B cell (primary cell): ENCODE measurements at regions not wholly inside any gene's neighbourhood (a gene's known extent, or its start where the extent isn't known, plus 50 kb on each side); places are given as distances from the start of the nearest gene placed in this dataset.

Experiments used
- ATAC-seq: fragments of 200-7000 bp; cut with Tn5 transposase; one replicate; pipeline ENCODE4 v1.10.0; 2021; ENCODE audit warnings: low read depth, mild to moderate bottlenecking, moderate number of reproducible peaks, moderate library complexity
- CTCF ChIA-PET: fragments of 350-600 bp; sonication (Branson Sonifier 250); formaldehyde crosslinking; loops from one replicate; lab custom pipeline; 2021; ENCODE audit warnings: antibody characterized with exemption, inconsistent platforms; lab: Charles Lee
- POLR2A ChIA-PET: fragments of 350-600 bp; sonication (Branson Sonifier 250); formaldehyde crosslinking; loops from one replicate; lab custom pipeline; 2021; ENCODE audit warnings: antibody characterized with exemption; lab: Charles Lee
- DNase-seq: peaks from one replicate; pipeline ENCODE4 v3.0.0; 2013
- H2AFZ ChIP-seq: 2 replicates; pipeline ENCODE4 v1.6.1; 2012; ENCODE audit warnings: mild to moderate bottlenecking, low read depth, low read length; ENCODE audit not compliant: insufficient read depth, poor library complexity, severe bottlenecking
- H3K27ac ChIP-seq, 2 donors: 1 replicate in 1 of 2; 2 replicates in 1 of 2; pipeline ENCODE4 v1.5.1; 2012 to 2013; ENCODE audit warnings: low read length in 2 of 2, mild to moderate bottlenecking in 2 of 2, moderate library complexity in 1 of 2
- H3K27me3 ChIP-seq, 4 experiments: fragments of 200-600 bp in 1 of 4; sonication (generic) in 1 of 4; replicated peaks in 1 of 4; 1 replicate in 2 of 4; 2 replicates in 2 of 4; pipeline versions ENCODE4 v1.6.1 to v1.7.0; 2013 to 2016; ENCODE audit warnings: low read length in 3 of 4, mild to moderate bottlenecking in 2 of 4, mixed read lengths in 1 of 4, moderate library complexity in 1 of 4; ENCODE audit not compliant: insufficient read depth in 4 of 4, control insufficient read depth in 3 of 4; ENCODE audit errors: control extremely low read depth in 1 of 4
- H3K36me3 ChIP-seq, 2 experiments: replicated peaks in 1 of 2; 1 replicate in 1 of 2; 2 replicates in 1 of 2; pipeline versions ENCODE4 v1.6.1 to v1.7.1; 2013; ENCODE audit warnings: low read length in 1 of 2; ENCODE audit not compliant: insufficient read depth in 2 of 2, control insufficient read depth in 1 of 2; ENCODE audit errors: control extremely low read depth in 1 of 2, extremely low read depth in 1 of 2
- H3K4me1 ChIP-seq, 2 donors: fragments of 200-600 bp in 1 of 2; sonication (generic) in 1 of 2; 1 replicate in 1 of 2; 2 replicates in 1 of 2; pipeline versions ENCODE4 v1.5.1 to v1.6.1; 2013 to 2017; ENCODE audit warnings: low read length in 2 of 2; ENCODE audit not compliant: control insufficient read depth in 2 of 2, insufficient read depth in 2 of 2
- H3K4me2 ChIP-seq: replicated peaks from 2 replicates; pipeline ENCODE3; 2012; ENCODE audit warnings: mild to moderate bottlenecking, low read depth, low read length; ENCODE audit not compliant: poor library complexity, severe bottlenecking
- H3K4me3 ChIP-seq, 5 experiments: fragments of 200-600 bp in 1 of 5; sonication (generic) in 1 of 5; 1 replicate in 3 of 5; 2 replicates in 2 of 5; pipeline versions ENCODE4 v1.5.1 to v1.7.0; 2011 to 2016; ENCODE audit warnings: low read length in 4 of 5, mild to moderate bottlenecking in 4 of 5, low read depth in 2 of 5, control low read depth in 1 of 5, moderate library complexity in 1 of 5; ENCODE audit not compliant: insufficient read depth in 1 of 5; ENCODE audit errors: control extremely low read depth in 1 of 5, extremely low read depth in 1 of 5
- H3K79me2 ChIP-seq: fragments of 200-600 bp; sonication (generic); one replicate; pipeline ENCODE4 v1.6.0; 2016; ENCODE audit warnings: low read length; ENCODE audit not compliant: control insufficient read depth, insufficient read depth
- H3K9ac ChIP-seq: fragments of 200-600 bp; sonication (generic); 2 replicates; pipeline ENCODE4 v1.6.1; 2017; ENCODE audit warnings: mild to moderate bottlenecking, low read length, moderate library complexity
- H3K9me3 ChIP-seq, 3 donors: one replicate each; pipeline versions ENCODE4 v1.6.1 to v1.7.1; 2013; ENCODE audit warnings: low read length in 2 of 3; ENCODE audit not compliant: control insufficient read depth in 2 of 3, insufficient read depth in 1 of 3; ENCODE audit errors: control extremely low read depth in 1 of 3
- H4K20me1 ChIP-seq: 2 replicates; pipeline ENCODE4 v1.6.0; 2012; ENCODE audit warnings: mild to moderate bottlenecking, low read length; ENCODE audit not compliant: insufficient read depth, control insufficient read depth, poor library complexity, severe bottlenecking
- H3K27ac Mint-ChIP-seq: one replicate; pipeline ENCODE4 v1.8.0; 2021; ENCODE audit warnings: mixed read lengths
- H3K27me3 Mint-ChIP-seq: one replicate; pipeline ENCODE4 v1.8.0; 2021; ENCODE audit warnings: mixed read lengths
- H3K4me1 Mint-ChIP-seq: one replicate; pipeline ENCODE4 v1.8.0; 2021; ENCODE audit warnings: mixed read lengths
- H3K4me3 Mint-ChIP-seq: one replicate; pipeline ENCODE4 v1.8.0; 2021; ENCODE audit warnings: mixed read lengths
- H3K9me3 Mint-ChIP-seq: one replicate; pipeline ENCODE4 v1.8.0; 2022; ENCODE audit warnings: mixed read lengths; ENCODE audit not compliant: insufficient read depth
- CTCF ChIP-seq: fragments of 200-600 bp; IDR thresholded peaks from one replicate; pipeline ENCODE4 v1.8.0; 2022; ENCODE audit warnings: antibody characterized with exemption, mild to moderate bottlenecking
- EZH2 ChIP-seq: IDR thresholded peaks from 2 replicates; pipeline ENCODE4 v1.6.1; 2012; ENCODE audit warnings: borderline replicate concordance, low read depth, mild to moderate bottlenecking, moderate library complexity, low read length; ENCODE audit not compliant: insufficient read depth, poor library complexity, severe bottlenecking
- WGBS: methylation state at CpG from one replicate; pipeline ENCODE4 v1.1.5; 2013; ENCODE audit warnings: missing lambda C conversion rate; ENCODE audit not compliant: insufficient coverage; 5-methylcytosine and 5-hydroxymethylcytosine counted together
- intact Hi-C: fragments of 100-400 bp; cut with micrococcal nuclease; formaldehyde crosslinking; loops from one replicate; pipeline ENCODE4 v1.10.0; 2022

DNA sequence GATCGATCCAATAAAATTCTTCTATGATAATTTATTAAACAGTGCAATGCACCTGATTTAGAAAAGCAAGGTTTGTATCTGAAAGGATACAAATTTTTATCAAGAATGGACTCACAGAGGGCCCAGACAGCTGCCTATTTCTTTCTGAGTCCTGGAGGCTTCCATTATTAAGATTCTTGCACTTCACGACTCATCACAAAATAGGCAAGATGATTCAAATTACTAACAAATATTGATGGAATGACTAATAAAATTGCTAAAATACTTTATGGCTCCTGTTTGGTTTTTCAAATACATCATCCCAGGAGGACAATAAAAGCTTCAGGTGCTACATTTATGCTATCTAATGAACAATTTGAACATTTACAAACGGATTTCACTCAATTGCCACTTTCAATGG, 483.0 kb upstream of the AGTR1 start:
- intact Hi-C loops = no loop called here
- no peaks in the 10 kb centered on the region for H3K79me2 ChIP-seq
- Mint-ChIP-seq H3K27me3 (no peaks in the 10 kb centered on the region), H3K9me3 (no peaks in the 10 kb centered on the region), H3K4me1 (no peaks in the 10 kb centered on the region), H3K27ac (no peak overlapping the region), H3K4me3 (no peak overlapping the region)
- no peak for ATAC-seq
- CTCF ChIA-PET = no interaction called here
- no peaks in the 10 kb centered on the region for H4K20me1 ChIP-seq
- no peaks in the 10 kb centered on the region for H3K27me3 ChIP-seq
- no peak overlapping the region for H3K9ac ChIP-seq
- H3K36me3 ChIP-seq = no peaks in the 10 kb centered on the region
- no peak overlapping the region for H3K4me2 ChIP-seq
- no peak for DNase-seq
- no peak for TF ChIP-seq EZH2
- no peak for TF ChIP-seq CTCF
- H3K4me3 ChIP-seq = no peak overlapping the region
- WGBS = no CpG with 5 or more reads among the region's 3 CpGs
- H3K9me3 ChIP-seq = no peaks in the 10 kb centered on the region
- H3K27ac ChIP-seq = no peak overlapping the region
- POLR2A ChIA-PET = no interaction called here
- H3K4me1 ChIP-seq = no peaks in the 10 kb centered on the region
- H2AFZ ChIP-seq = no peak overlapping the region

- 75% methylated on average over 3 of the region's 3 CpGs for WGBS
- POLR2A ChIA-PET = no interaction called here
Measured at GRCh38 chr3:148217317-148217716, 480.4 kb upstream of the AGTR1 start.

More at GRCh38 chr3:148217317-148217716, 480.4 kb upstream of the AGTR1 start:
- no peak for TF ChIP-seq CTCF
- no peak for TF ChIP-seq EZH2
- Histone ChIP-seq H3K4me1 (no peaks in the 10 kb centered on the region), H3K9ac (no peak overlapping the region), H3K4me2 (no peak overlapping the region), H3K9me3 (no peaks in the 10 kb centered on the region), H2AFZ (no peak overlapping the region), H3K27ac (no peak overlapping the region), H4K20me1 (no peaks in the 10 kb centered on the region), H3K79me2 (no peaks in the 10 kb centered on the region), H3K27me3 (no peaks in the 10 kb centered on the region), H3K4me3 (no peak overlapping the region), H3K36me3 (no peaks in the 10 kb centered on the region)
- H3K27me3 Mint-ChIP-seq = no peaks in the 10 kb centered on the region
- DNase-seq (no peak), ATAC-seq (no peak)
- intact Hi-C loops = no loop called here
- no peak overlapping the region for H3K4me3 Mint-ChIP-seq
- no peak overlapping the region for H3K27ac Mint-ChIP-seq
- no peaks in the 10 kb centered on the region for H3K4me1 Mint-ChIP-seq
- CTCF ChIA-PET = no interaction called here
- H3K9me3 Mint-ChIP-seq = no peaks in the 10 kb centered on the region
